BJ (cell line): ENCODE measurements at regions not wholly inside any gene's neighbourhood (a gene's known extent, or its start where the extent isn't known, plus 50 kb on each side); places are given as distances from the start of the nearest gene placed in this dataset.

Source experiments
- CTCF ChIA-PET: fragments of 350-600 bp; formaldehyde crosslinking; extraction: SDS; loops from one replicate; lab custom pipeline; 2021; ENCODE audit warnings: antibody characterized with exemption, inconsistent platforms; lab: Yijun Ruan, JAX
- POLR2A ChIA-PET: fragments of 300-600 bp; sonication (Branson Sonifier 250); formaldehyde crosslinking; extraction: SDS; loops from one replicate; lab custom pipeline; 2021; ENCODE audit warnings: antibody characterized with exemption; lab: Charles Lee
- DNase-seq: peaks from one replicate; pipeline ENCODE4 v3.0.0-alpha.2; 2011; ENCODE audit warnings: low read depth
- H3K27me3 ChIP-seq: 2 replicates; pipeline ENCODE4 v1.6.0; 2011; ENCODE audit warnings: low read length; ENCODE audit not compliant: control insufficient read depth, insufficient read depth
- H3K36me3 ChIP-seq: 2 replicates; pipeline ENCODE4 v1.5.1; 2011; ENCODE audit warnings: low read length; ENCODE audit not compliant: control insufficient read depth, insufficient read depth
- H3K4me3 ChIP-seq: 2 replicates; pipeline ENCODE4 v1.5.1; 2011; ENCODE audit warnings: low read depth, mild to moderate bottlenecking, control low read depth, low read length
- CTCF ChIP-seq: IDR thresholded peaks from 2 replicates; pipeline ENCODE4 v1.5.1; 2011; ENCODE audit warnings: low read depth, mild to moderate bottlenecking, control low read depth, inconsistent platforms, low read length, moderate library complexity; ENCODE audit not compliant: insufficient read depth

GRCh38 chr4:43512253-43512652, 619.7 kb downstream of the GRXCR1 start:
- POLR2A ChIA-PET = no interaction called here

GRCh38 chr4:43525646-43526045, 633.1 kb downstream of the GRXCR1 start:
- no peaks in the 10 kb centered on the region for H3K27me3 ChIP-seq
- ChIA-PET CTCF (no interaction called here), POLR2A (no interaction called here)
- H3K36me3 ChIP-seq = no peaks in the 10 kb centered on the region
- DNase-seq = no peak
- no peak for TF ChIP-seq CTCF
- no peak overlapping the region for H3K4me3 ChIP-seq

More at GRCh38 chr4:43512253-43512652, 619.7 kb downstream of the GRXCR1 start:
- TF ChIP-seq CTCF = no peak
- Histone ChIP-seq H3K27me3 (no peaks in the 10 kb centered on the region), H3K36me3 (no peaks in the 10 kb centered on the region), H3K4me3 (no peak overlapping the region)
- no peak for DNase-seq
- CTCF ChIA-PET = no interaction called here

- DNase-seq = no peak
- TF ChIP-seq CTCF = no peak
- Histone ChIP-seq H3K36me3 (no peaks in the 10 kb centered on the region), H3K4me3 (no peak overlapping the region), H3K27me3 (no peaks in the 10 kb centered on the region)
- POLR2A ChIA-PET = no interaction called here
- CTCF ChIA-PET = no interaction called here
Observed at GRCh38 chr4:43547561-43547960, 655.0 kb downstream of the GRXCR1 start.

GRCh38 chr4:43550981-43551627, 658.6 kb downstream of the GRXCR1 start:
- TF ChIP-seq CTCF = no peak
- ChIA-PET CTCF (no interaction called here), POLR2A (no interaction called here)

GRCh38 chr4:43556262-43556661, 663.7 kb downstream of the GRXCR1 start:
- no peak for TF ChIP-seq CTCF
- ChIA-PET POLR2A (no interaction called here), CTCF (no interaction called here)
- Histone ChIP-seq H3K36me3 (no peaks in the 10 kb centered on the region), H3K27me3 (no peaks in the 10 kb centered on the region), H3K4me3 (no peak overlapping the region)
- DNase-seq = no peak

More at GRCh38 chr4:43550981-43551627, 658.6 kb downstream of the GRXCR1 start:
- Histone ChIP-seq H3K4me3 (no peak overlapping the region), H3K27me3 (no peaks in the 10 kb centered on the region), H3K36me3 (no peaks in the 10 kb centered on the region)
- DNase-seq = no peak
